ENCODE measurements at regions not wholly inside any gene's neighbourhood (a gene's known extent, or its start where the extent isn't known, plus 50 kb on each side); places are given as distances from the start of the nearest gene placed in this dataset.

DNA sequence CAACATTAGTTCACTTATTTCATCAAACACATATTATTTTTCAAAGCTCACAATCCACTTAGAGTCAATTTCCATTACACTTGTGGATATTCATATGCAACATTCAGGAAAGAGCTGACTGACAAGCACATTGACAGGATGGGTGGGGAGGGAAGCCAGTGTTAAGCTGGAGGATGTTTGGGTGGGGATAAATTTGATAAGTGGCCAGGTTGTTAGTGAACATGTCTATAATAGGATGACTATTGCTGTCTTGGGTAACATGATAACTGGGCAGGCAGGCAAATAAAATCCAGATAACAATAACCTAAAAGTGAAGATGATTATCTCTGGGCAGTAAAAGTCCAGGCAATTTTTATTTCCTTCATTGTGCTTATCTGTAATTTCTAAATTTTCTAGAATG lies 73.8 kb upstream of the OSBPL8 start:
- no peak for ATAC-seq
- H3K27ac ChIP-seq (ENCODE audit: control insufficient read depth, insufficient read depth) = no peak overlapping the region
- no peak overlapping the region for H3K9ac ChIP-seq (ENCODE audit: control insufficient read depth, insufficient read depth, low read length)
- no peak for DNase-seq (ENCODE audit: low read depth, low spot score)
- no peaks in the 10 kb centered on the region for H3K27me3 ChIP-seq (replicated peaks in 1 of 2; ENCODE audit: control insufficient read depth in 2 of 2, insufficient read depth in 2 of 2, low read length in 1 of 2)
- SMC1A ChIA-PET (ENCODE audit: uncharacterized antibody, unreplicated experiment) = interaction anchor here (0.6 to 3.5 kb wide), 3 partner anchors 11 to 257 kb away, joined by 3 to 11 read pairs (median 3); no protein-coding TSS in a partner anchor
- H2AFZ ChIP-seq (ENCODE audit: control insufficient read depth, low read depth, low read length) = no peak overlapping the region
- no peak overlapping the region for H3K4me2 ChIP-seq (ENCODE audit: control insufficient read depth, insufficient read depth)
- intact Hi-C loops (cut with micrococcal nuclease; ENCODE audit: unreplicated experiment) (no loop called here), in situ Hi-C loops (cut with MboI) (no loop called here)
- no peaks in the 10 kb centered on the region for H4K20me1 ChIP-seq (ENCODE audit: control insufficient read depth, insufficient read depth)
- CTCF ChIA-PET = interaction anchor here (0.8 to 1.5 kb wide), 3 partner anchors 11 to 159 kb away, joined by 4 to 6 read pairs (median 4); no protein-coding TSS in a partner anchor
- H3K79me2 ChIP-seq (ENCODE audit: control insufficient read depth, insufficient read depth, low read length) = no peaks in the 10 kb centered on the region
- no peak for FAIRE-seq
- H3K36me3 ChIP-seq (ENCODE audit: control insufficient read depth in 2 of 2, insufficient read depth in 2 of 2, low read length in 1 of 2) = no peaks in the 10 kb centered on the region
- POLR2A ChIA-PET = no interaction called here
- RAD21 ChIA-PET (ENCODE audit: unreplicated experiment) = no interaction called here
- no peaks in the 10 kb centered on the region for H3K9me3 ChIP-seq (replicated peaks; ENCODE audit: control insufficient read depth, insufficient read depth, low read length)
- no peaks in the 10 kb centered on the region for H3K4me1 ChIP-seq (ENCODE audit: control insufficient read depth, insufficient read depth, low read length)
- no TSS peak for BruUV-seq (replicated peaks)
- no peak overlapping the region for H3K4me3 ChIP-seq
- TF ChIP-seq CBX3 (IDR thresholded peaks at IDR 0.05; ENCODE audit: borderline replicate concordance, low read depth) (no peak), SMAD1 (IDR thresholded peaks at IDR 0.05; ENCODE audit: low read depth, partially characterized antibody) (no peak), EZH2 (IDR thresholded peaks at IDR 0.05; ENCODE audit: borderline replicate concordance, control insufficient read depth, low read depth, low read length) (no peak), ZNF24 (IDR thresholded peaks at IDR 0.05) (no peak), GATAD2B (conservative IDR thresholded peaks at IDR 0.05; ENCODE audit: low read depth) (no peak), ETV6 (conservative IDR thresholded peaks at IDR 0.05 in 1 of 2, IDR thresholded peaks at IDR 0.05 in 1 of 2; ENCODE audit: borderline replicate concordance in 1 of 2, low read depth in 1 of 2) (no peak), RFX5 (IDR thresholded peaks at IDR 0.05; ENCODE audit: low read depth, low read length) (no peak)
- TF ChIP-seq, protein P1, sequence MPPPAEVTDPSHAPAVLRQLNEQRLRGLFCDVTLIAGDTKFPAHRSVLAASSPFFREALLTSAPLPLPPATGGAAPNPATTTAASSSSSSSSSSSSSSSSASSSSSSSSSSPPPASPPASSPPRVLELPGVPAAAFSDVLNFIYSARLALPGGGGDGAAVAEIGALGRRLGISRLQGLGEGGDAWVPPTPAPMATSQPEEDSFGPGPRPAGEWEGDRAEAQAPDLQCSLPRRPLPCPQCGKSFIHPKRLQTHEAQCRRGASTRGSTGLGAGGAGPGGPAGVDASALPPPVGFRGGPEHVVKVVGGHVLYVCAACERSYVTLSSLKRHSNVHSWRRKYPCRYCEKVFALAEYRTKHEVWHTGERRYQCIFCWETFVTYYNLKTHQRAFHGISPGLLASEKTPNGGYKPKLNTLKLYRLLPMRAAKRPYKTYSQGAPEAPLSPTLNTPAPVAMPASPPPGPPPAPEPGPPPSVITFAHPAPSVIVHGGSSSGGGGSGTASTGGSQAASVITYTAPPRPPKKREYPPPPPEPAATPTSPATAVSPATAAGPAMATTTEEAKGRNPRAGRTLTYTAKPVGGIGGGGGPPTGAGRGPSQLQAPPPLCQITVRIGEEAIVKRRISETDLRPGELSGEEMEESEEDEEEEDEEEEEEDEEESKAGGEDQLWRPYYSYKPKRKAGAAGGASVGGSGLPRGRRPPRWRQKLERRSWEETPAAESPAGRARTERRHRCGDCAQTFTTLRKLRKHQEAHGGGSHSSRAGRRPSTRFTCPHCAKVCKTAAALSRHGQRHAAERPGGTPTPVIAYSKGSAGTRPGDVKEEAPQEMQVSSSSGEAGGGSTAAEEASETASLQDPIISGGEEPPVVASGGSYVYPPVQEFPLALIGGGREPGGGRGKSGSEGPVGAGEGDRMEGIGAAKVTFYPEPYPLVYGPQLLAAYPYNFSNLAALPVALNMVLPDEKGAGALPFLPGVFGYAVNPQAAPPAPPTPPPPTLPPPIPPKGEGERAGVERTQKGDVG (CRISPR knock-in tag; IDR thresholded peaks at IDR 0.05) = no peak
- TF ChIP-seq, protein P2, sequence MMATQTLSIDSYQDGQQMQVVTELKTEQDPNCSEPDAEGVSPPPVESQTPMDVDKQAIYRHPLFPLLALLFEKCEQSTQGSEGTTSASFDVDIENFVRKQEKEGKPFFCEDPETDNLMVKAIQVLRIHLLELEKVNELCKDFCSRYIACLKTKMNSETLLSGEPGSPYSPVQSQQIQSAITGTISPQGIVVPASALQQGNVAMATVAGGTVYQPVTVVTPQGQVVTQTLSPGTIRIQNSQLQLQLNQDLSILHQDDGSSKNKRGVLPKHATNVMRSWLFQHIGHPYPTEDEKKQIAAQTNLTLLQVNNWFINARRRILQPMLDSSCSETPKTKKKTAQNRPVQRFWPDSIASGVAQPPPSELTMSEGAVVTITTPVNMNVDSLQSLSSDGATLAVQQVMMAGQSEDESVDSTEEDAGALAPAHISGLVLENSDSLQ (IDR thresholded peaks at IDR 0.05) = no peak
- TF ChIP-seq, protein P3, sequence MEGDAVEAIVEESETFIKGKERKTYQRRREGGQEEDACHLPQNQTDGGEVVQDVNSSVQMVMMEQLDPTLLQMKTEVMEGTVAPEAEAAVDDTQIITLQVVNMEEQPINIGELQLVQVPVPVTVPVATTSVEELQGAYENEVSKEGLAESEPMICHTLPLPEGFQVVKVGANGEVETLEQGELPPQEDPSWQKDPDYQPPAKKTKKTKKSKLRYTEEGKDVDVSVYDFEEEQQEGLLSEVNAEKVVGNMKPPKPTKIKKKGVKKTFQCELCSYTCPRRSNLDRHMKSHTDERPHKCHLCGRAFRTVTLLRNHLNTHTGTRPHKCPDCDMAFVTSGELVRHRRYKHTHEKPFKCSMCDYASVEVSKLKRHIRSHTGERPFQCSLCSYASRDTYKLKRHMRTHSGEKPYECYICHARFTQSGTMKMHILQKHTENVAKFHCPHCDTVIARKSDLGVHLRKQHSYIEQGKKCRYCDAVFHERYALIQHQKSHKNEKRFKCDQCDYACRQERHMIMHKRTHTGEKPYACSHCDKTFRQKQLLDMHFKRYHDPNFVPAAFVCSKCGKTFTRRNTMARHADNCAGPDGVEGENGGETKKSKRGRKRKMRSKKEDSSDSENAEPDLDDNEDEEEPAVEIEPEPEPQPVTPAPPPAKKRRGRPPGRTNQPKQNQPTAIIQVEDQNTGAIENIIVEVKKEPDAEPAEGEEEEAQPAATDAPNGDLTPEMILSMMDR (IDR thresholded peaks at IDR 0.05 in 2 of 3, conservative IDR thresholded peaks at IDR 0.05 in 1 of 3; ENCODE audit: control insufficient read depth in 2 of 3, extremely low read depth in 1 of 3, insufficient read depth in 1 of 3, low read depth in 3 of 3, low read length in 3 of 3) = no peak
- TF ChIP-seq, protein P4, sequence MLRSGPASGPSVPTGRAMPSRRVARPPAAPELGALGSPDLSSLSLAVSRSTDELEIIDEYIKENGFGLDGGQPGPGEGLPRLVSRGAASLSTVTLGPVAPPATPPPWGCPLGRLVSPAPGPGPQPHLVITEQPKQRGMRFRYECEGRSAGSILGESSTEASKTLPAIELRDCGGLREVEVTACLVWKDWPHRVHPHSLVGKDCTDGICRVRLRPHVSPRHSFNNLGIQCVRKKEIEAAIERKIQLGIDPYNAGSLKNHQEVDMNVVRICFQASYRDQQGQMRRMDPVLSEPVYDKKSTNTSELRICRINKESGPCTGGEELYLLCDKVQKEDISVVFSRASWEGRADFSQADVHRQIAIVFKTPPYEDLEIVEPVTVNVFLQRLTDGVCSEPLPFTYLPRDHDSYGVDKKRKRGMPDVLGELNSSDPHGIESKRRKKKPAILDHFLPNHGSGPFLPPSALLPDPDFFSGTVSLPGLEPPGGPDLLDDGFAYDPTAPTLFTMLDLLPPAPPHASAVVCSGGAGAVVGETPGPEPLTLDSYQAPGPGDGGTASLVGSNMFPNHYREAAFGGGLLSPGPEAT (IDR thresholded peaks at IDR 0.05; ENCODE audit: low read depth) = no peak
- TF ChIP-seq, protein P5, sequence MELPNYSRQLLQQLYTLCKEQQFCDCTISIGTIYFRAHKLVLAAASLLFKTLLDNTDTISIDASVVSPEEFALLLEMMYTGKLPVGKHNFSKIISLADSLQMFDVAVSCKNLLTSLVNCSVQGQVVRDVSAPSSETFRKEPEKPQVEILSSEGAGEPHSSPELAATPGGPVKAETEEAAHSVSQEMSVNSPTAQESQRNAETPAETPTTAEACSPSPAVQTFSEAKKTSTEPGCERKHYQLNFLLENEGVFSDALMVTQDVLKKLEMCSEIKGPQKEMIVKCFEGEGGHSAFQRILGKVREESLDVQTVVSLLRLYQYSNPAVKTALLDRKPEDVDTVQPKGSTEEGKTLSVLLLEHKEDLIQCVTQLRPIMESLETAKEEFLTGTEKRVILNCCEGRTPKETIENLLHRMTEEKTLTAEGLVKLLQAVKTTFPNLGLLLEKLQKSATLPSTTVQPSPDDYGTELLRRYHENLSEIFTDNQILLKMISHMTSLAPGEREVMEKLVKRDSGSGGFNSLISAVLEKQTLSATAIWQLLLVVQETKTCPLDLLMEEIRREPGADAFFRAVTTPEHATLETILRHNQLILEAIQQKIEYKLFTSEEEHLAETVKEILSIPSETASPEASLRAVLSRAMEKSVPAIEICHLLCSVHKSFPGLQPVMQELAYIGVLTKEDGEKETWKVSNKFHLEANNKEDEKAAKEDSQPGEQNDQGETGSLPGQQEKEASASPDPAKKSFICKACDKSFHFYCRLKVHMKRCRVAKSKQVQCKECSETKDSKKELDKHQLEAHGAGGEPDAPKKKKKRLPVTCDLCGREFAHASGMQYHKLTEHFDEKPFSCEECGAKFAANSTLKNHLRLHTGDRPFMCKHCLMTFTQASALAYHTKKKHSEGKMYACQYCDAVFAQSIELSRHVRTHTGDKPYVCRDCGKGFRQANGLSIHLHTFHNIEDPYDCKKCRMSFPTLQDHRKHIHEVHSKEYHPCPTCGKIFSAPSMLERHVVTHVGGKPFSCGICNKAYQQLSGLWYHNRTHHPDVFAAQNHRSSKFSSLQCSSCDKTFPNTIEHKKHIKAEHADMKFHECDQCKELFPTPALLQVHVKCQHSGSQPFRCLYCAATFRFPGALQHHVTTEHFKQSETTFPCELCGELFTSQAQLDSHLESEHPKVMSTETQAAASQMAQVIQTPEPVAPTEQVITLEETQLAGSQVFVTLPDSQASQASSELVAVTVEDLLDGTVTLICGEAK (IDR thresholded peaks at IDR 0.05; ENCODE audit: borderline replicate concordance) = no peak
